GM19193 (cell line): ENCODE measurements at regions not wholly inside any gene's neighbourhood (a gene's known extent, or its start where the extent isn't known, plus 50 kb on each side); places are given as distances from the start of the nearest gene placed in this dataset.

Experiments
- POLR2A ChIP-seq: IDR thresholded peaks from 4 replicates; pipeline ENCODE4 v1.6.1; 2011; ENCODE audit not compliant: insufficient read depth, insufficient read length; ENCODE audit errors: extremely low read depth

DNA sequence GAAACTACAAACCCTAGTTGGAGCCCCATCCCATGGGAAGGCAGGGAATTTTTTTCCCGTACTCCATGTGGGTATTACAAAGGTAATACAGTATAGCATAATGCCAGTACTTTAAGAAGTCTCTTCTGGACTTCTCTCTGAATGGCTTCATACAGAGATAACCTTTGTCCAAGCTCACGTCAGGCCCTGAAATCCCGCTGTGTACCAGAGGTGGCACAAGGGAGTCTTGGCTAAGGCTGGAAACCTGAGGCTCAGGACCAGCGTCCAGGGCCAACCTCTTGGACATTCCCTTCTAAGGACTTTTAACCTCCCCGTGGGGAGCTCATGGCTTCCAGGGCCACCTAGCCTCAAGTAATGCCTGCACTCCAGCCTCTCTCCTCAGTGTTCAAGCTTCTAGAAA, 338.9 kb upstream of the FAM241A start:
- TF ChIP-seq POLR2A: no peak

DNA sequence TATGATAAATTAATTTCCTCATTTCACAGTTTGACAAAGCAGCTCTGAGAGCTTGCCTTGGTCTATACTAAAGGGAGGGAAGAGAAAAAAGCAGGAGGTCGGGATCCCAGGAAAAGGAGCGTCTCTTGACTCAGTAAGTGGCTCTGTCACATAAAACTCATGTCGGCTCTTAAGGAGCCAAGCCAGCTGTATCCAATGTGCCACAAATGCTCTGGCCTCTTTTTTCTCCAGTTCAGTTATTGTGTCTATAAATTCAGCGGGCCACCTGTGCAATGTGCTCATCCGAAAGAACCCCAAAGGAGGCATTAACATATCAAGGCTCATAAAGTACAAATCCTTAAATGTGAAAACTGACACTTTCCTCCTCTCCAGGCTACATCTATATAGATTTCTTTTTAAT, 337.7 kb upstream of the FAM241A start:
- TF ChIP-seq POLR2A: no peak

GRCh38 chr4:111808174-111808573, 337.1 kb upstream of the FAM241A start:
- no peak for TF ChIP-seq POLR2A

DNA sequence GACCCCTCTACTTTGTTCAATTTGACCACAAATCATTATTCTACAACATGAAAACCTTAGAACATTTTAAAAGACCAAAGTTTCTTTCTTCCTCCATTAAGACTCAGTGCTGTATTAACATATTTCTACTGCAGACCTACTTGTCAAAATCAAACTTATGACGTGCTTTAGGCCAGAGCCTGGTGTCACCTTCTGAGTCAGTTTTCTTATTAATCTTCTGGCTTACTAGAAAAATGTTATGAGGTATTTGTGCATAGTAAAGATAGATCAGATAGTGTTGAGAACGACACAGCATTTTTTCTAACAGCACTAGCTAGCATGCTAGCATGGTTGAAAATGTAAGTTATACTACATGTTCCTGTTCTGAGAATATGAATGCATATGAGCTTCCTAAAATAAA, 333.6 kb upstream of the FAM241A start:
- TF ChIP-seq POLR2A: no peak

- no peak for TF ChIP-seq POLR2A
Observed at GRCh38 chr4:111812114-111812513, 333.1 kb upstream of the FAM241A start.

DNA sequence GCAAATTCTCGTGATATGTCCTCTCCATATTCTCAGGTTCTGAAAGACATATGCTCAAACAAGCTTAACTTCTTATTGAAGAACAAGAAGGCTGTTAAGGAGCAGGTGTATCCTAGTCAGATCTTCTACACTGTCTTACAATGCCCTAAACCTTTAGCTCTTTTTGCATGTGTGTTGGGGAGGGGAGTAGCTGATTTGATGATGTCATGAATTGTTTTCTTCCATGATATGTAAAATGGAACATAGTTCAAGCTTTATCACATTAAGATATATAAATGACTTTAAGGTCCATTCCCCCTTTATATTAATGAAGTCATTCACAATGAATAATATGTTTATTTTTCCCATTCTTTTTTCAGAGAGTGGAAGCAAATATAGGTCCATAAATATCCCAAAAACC, 332.5 kb upstream of the FAM241A start:
- TF ChIP-seq POLR2A: no peak

DNA sequence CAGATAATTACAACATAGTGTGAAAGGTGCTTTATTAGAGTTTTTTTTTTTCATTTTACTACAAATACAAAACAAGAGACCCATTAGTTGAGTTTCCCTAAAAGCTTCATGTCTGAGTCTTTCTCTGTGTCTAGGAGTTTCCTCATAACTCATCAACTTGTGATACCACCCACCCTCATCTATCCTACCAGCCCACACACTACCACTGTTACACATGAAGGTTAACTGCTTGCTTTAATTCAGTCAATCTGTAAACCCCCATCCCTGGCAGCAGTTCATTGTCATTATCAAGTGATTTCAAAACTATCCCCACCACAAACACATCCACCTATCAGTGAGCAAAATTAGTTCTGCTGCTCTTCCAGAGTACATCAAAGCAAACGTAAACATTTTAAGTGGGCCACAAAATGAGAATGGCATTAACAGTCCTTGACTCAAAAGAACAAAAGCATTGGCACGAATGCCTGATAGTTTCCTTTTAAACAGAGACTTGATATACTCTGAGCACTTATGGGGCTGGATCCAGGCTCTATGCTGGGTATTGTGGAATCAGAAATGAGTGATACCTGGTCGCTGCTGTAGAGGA, 331.6 kb upstream of the FAM241A start:
- no peak for TF ChIP-seq POLR2A

DNA sequence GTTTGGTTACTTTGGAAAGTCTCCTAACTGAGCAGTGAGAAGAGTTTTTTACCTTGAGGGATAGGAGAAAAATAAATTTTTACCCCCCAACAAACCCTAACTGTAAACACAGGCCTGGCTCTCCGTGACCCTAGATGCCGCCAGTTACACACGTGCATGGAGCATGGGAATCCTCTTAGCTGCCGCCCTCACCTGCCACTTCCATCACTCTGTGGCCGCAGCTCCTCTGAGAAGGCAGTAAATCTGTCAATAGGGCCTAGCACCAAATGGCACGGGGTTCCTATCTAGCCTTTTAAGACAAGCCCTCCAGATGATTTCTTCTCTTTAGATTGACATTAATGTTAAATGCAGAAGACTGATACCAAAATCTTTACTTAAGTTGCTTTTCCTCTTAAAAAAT, 330.3 kb upstream of the FAM241A start:
- TF ChIP-seq POLR2A: no peak

GRCh38 chr4:111821342-111821741, 323.9 kb upstream of the FAM241A start:
- TF ChIP-seq POLR2A: no peak

DNA sequence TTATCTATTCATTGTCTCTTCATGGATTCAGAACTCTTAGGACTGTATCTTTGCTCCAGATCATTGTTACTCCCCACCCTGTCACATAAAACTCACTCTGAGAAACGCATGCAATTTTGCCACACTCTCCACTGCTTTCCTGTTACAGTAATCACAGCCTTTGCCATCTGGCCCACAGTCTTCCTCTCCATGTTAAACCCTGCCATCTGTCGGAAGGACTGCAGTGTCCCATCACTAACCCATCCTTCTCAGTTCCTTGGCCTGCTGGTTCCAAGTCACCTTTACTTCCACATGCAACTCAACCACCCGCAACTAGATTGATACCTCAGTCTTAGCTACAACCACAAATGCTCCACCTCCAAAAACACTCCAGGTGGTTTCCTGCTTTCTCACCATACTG, 308.7 kb upstream of the FAM241A start:
- no peak for TF ChIP-seq POLR2A

GRCh38 chr4:111837761-111838160, 307.5 kb upstream of the FAM241A start:
- no peak for TF ChIP-seq POLR2A

GRCh38 chr4:111838406-111838930, 306.8 kb upstream of the FAM241A start:
- no peak for TF ChIP-seq POLR2A

- no peak for TF ChIP-seq POLR2A
Observed at GRCh38 chr4:111839141-111839540, 306.1 kb upstream of the FAM241A start.

- TF ChIP-seq POLR2A: no peak
Observed at GRCh38 chr4:111842336-111842735, 302.9 kb upstream of the FAM241A start.

DNA sequence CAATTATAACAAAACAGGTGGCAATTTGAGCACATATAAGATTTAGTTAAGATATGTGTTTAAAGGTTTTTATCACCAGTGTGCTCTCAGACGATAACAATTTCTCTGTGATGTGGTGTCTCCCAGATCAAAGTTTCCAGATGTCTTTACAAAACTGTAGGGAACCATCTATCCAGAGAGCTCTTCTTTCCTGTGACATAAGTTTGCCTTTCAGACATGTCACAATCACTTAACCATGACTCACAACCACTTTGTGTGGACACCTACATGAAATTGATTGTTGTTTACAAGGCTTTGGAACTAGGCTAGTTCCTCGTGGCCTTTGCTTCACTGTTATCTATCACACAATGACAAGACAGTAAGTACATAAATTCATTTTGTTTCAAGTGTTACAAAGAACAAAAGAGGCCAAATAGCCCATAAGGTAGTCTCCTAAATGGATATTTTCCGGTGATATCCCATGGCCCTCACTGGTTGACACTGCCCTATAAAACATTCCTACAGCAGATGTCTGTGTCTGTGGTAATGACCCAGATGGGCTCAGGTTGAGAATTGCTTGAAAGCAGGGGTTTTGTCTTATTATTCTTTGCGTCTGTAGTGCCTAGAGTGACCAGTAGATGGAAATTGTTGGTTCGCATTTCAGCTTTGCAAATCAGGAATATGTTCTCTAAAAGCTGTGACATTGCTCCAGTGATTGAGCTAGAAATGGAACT, 297.8 kb upstream of the FAM241A start:
- TF ChIP-seq POLR2A: no peak

GRCh38 chr4:111849746-111850284, 295.4 kb upstream of the FAM241A start:
- TF ChIP-seq POLR2A: no peak

GRCh38 chr4:111854494-111855087, 290.7 kb upstream of the FAM241A start:
- TF ChIP-seq POLR2A: no peak

DNA sequence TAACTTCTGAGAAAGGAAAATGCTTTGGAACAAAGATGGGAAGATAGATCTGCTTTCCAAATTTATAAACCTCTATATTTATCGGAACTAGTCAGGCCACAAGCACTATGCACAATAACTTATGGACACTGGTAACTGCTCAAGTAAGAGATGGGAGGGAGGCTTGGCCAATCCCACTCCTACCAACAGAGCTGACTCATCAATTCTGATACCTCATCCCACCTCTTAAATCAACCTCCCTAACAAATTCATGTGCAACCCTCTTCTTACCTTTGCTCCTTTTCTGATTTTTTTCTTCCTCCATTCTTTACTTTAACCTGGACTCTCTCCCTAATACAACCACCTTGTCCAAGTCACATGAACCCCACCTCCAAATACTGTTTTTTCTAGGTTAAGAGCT, 289.9 kb upstream of the FAM241A start:
- no peak for TF ChIP-seq POLR2A
